HG03520 (cell line): ENCODE measurements at regions not wholly inside any gene's neighbourhood (a gene's known extent, or its start where the extent isn't known, plus 50 kb on each side); places are given as distances from the start of the nearest gene placed in this dataset.

Source experiments
- ATAC-seq: cut with Tn5 transposase; IDR thresholded peaks from one replicate; pipeline ENCODE4 v1.9.1; 2021; ENCODE audit warnings: mild to moderate bottlenecking, moderate library complexity; ENCODE audit not compliant: unreplicated experiment

GRCh38 chr11:31959716-31960115, 131.2 kb upstream of the RCN1 start:
- ATAC-seq, result no peak

- ATAC-seq, result peak; percentile 72
These were observed 132.7 kb upstream of the RCN1 start for GRCh38 chr11:31958076-31958735.

GRCh38 chr11:31957674-31958073, 133.2 kb upstream of the RCN1 start:
- ATAC-seq, result no peak

GRCh38 chr11:31956310-31956709, 134.6 kb upstream of the RCN1 start:
- ATAC-seq, result no peak

- no peak for ATAC-seq
These were observed 135.0 kb upstream of the RCN1 start for GRCh38 chr11:31955838-31956237.

- no peak for ATAC-seq
These were observed 137.0 kb upstream of the RCN1 start for GRCh38 chr11:31953803-31954327.

- peak; percentile 60 for ATAC-seq
These were observed 138.6 kb upstream of the PAX6 start for GRCh38 chr11:31949733-31950200.

- ATAC-seq, result no peak
These were observed 135.9 kb upstream of the PAX6 start for GRCh38 chr11:31947051-31947450.

- ATAC-seq, result peak; percentile 93
These were observed 132.1 kb upstream of the PAX6 start for GRCh38 chr11:31943056-31943780.

GRCh38 chr11:31940371-31941037, 129.4 kb upstream of the PAX6 start:
- ATAC-seq, result no peak

- ATAC-seq, result no peak
These were observed 127.9 kb upstream of the PAX6 start for GRCh38 chr11:31939004-31939403.

GRCh38 chr11:31936312-31936711, 125.2 kb upstream of the PAX6 start:
- ATAC-seq, result no peak

- no peak for ATAC-seq
These were observed 121.8 kb upstream of the PAX6 start for GRCh38 chr11:31932879-31933278.

- no peak for ATAC-seq
These were observed 116.9 kb upstream of the PAX6 start for GRCh38 chr11:31927982-31928381.

- ATAC-seq, result no peak
These were observed 115.8 kb upstream of the PAX6 start for GRCh38 chr11:31926816-31927528.

- ATAC-seq, result no peak
These were observed 115.0 kb upstream of the PAX6 start for GRCh38 chr11:31926106-31926505.

- ATAC-seq, result no peak
These were observed 111.3 kb upstream of the PAX6 start for GRCh38 chr11:31922450-31922849.

- ATAC-seq, result no peak
These were observed 110.0 kb upstream of the PAX6 start for GRCh38 chr11:31921081-31921480.

- ATAC-seq, result no peak
These were observed 108.1 kb upstream of the PAX6 start for GRCh38 chr11:31919175-31919574.

- no peak for ATAC-seq
These were observed 104.7 kb upstream of the PAX6 start for GRCh38 chr11:31915867-31916266.

GRCh38 chr11:31913985-31914384, 102.9 kb upstream of the PAX6 start:
- ATAC-seq, result peak; percentile 69
